Activated T-helper 17 cell treated with anti-CD3 and anti-CD28 coated beads, Interleukin-2, amount 50 U/mL, for 72 hours (primary cell): ENCODE measurements at regions not wholly inside any gene's neighbourhood (a gene's known extent, or its start where the extent isn't known, plus 50 kb on each side); places are given as distances from the start of the nearest gene placed in this dataset.

Experiments used
- ATAC-seq: fragments of 150-1000 bp; cut with Tn5 transposase; replicated peaks from 2 replicates; pipeline ENCODE4 v1.10.0; 2021; ENCODE audit warnings: mild to moderate bottlenecking, moderate library complexity
- H3K27ac Mint-ChIP-seq: one replicate; pipeline ENCODE4 v1.8.0; 2022; ENCODE audit warnings: mixed read lengths
- H3K27me3 Mint-ChIP-seq: one replicate; pipeline ENCODE4 v1.8.0; 2022; ENCODE audit warnings: mixed read lengths
- H3K36me3 Mint-ChIP-seq: one replicate; pipeline ENCODE4 v1.8.0; 2022; ENCODE audit warnings: low read depth, mild to moderate bottlenecking, mixed read lengths
- H3K4me1 Mint-ChIP-seq: one replicate; pipeline ENCODE4 v1.8.0; 2022; ENCODE audit warnings: mixed read lengths
- H3K4me3 Mint-ChIP-seq: one replicate; pipeline ENCODE4 v1.8.0; 2022; ENCODE audit warnings: mild to moderate bottlenecking, mixed read lengths
- H3K9me3 Mint-ChIP-seq: one replicate; pipeline ENCODE4 v1.8.0; 2022; ENCODE audit warnings: mixed read lengths

DNA sequence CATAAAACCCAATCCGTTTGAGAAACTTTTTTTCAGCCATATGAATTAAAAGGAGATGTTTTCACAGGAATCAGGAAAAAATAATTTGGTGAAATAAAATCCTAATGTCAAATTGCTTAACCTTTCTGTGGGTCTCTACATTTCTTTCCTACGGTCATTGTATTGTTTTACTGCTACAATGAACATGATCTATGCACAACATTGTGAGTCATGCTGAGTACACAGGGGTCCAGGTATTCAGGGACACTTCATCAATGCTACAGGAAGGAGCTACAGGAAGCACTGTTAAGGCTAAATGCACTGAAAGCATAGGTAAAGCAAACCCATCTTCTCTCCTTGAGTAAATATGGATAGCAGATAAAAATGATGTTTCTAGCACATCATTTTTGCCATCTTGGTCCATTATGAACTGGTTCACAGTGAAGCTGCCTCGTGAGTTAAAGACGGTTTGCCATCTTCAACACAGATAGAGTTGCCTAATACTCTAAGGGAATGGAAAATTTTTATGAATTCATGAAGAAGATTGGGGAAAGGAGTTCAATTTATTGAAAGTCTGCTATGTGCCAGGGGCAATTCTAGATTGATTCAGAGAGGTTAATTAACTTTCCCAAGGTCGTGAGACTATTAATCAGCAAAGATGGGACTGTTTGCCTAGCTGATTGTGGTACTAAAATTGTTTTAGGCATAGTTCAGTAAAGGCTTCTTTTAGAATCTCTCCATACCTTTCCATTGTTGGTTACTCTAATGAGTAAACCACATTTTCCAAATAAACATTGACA is 85.5 kb downstream of the DIRAS2 start:
- Mint-ChIP-seq H3K36me3 (no peaks in the 10 kb centered on the region), H3K27ac (no peak overlapping the region), H3K4me3 (no peak overlapping the region), H3K4me1 (no peaks in the 10 kb centered on the region), H3K9me3 (no peaks in the 10 kb centered on the region), H3K27me3 (no peaks in the 10 kb centered on the region)
- ATAC-seq: no peak

GRCh38 chr9:90559075-90560073 is 83.2 kb downstream of the DIRAS2 start:
- no peaks in the 10 kb centered on the region for H3K4me1 Mint-ChIP-seq
- no peak overlapping the region for H3K4me3 Mint-ChIP-seq
- H3K9me3 Mint-ChIP-seq: no peaks in the 10 kb centered on the region
- no peaks in the 10 kb centered on the region for H3K27me3 Mint-ChIP-seq
- no peak overlapping the region for H3K27ac Mint-ChIP-seq
- H3K36me3 Mint-ChIP-seq: no peaks in the 10 kb centered on the region
- no peak for ATAC-seq
